ENCODE measurements at regions not wholly inside any gene's neighbourhood (a gene's known extent, or its start where the extent isn't known, plus 50 kb on each side); places are given as distances from the start of the nearest gene placed in this dataset.

- no peak for TF ChIP-seq USF2 (IDR thresholded peaks at IDR 0.05; ENCODE audit: low read depth, low read length)
- TF ChIP-seq SMC3 (IDR thresholded peaks at IDR 0.05; ENCODE audit: low read depth, low read length), result no peak
Measured at GRCh38 chr11:112899235-112900006, 61.8 kb upstream of the NCAM1 start (continued).

GRCh38 chr11:112901924-112902323, 59.3 kb upstream of the NCAM1 start:
- 22% methylated on average over 1 of the region's 4 CpGs; no CpG with 5 or more reads in 1 of the 2 experiments for WGBS, 2 experiments (ENCODE audit: extremely low coverage in 2 of 2, insufficient read length in 1 of 2)
- H2BK5ac ChIP-seq (ENCODE audit: low read depth, low read length, poor library complexity, severe bottlenecking), result no peak overlapping the region
- no peaks in the 10 kb centered on the region for H3K4me1 ChIP-seq (ENCODE audit: control insufficient read depth, insufficient read depth, low read length)
- no peak for DNase-seq
- no peaks in the 10 kb centered on the region for H3K36me3 ChIP-seq (ENCODE audit: control insufficient read depth, insufficient read depth, low read length)
- no peaks in the 10 kb centered on the region for H3K27me3 ChIP-seq (ENCODE audit: control insufficient read depth, insufficient read depth, low read length)
- dilution Hi-C loops (cut with HindIII; ENCODE audit: low sequenced_read_pairs, unreplicated experiment), result no loop called here
- H3K4me3 ChIP-seq (ENCODE audit: insufficient read depth, low read depth, low read length), result no peak overlapping the region
- no peaks in the 10 kb centered on the region for H4K20me1 ChIP-seq (ENCODE audit: insufficient read depth, low read length)
- H4K91ac ChIP-seq (ENCODE audit: insufficient read depth, low read depth, low read length), result no peak overlapping the region
- BruUV-seq (replicated peaks), result no TSS peak
- no peaks in the 10 kb centered on the region for H3K9me1 ChIP-seq (ENCODE audit: insufficient read depth, low read length)
- CTCF ChIA-PET, result no interaction called here
- H4K8ac ChIP-seq (ENCODE audit: low read depth in 2 of 2, low read length in 2 of 2), result no peak overlapping the region
- H3K27ac ChIP-seq (ENCODE audit: insufficient read depth, low read length), result no peak overlapping the region
- H3K9me3 ChIP-seq (ENCODE audit: control insufficient read depth, insufficient read depth, low read length), result 0 out of 2 replicates have a peak, but pooled peaks cover 2% of the 10 kb centered on the region
- ATAC-seq (ENCODE audit: low read depth), result no peak
- no peak overlapping the region for H2AFZ ChIP-seq (replicated peaks; ENCODE audit: low read length, poor library complexity)
- no peak overlapping the region for H2AK9ac ChIP-seq (replicated peaks; ENCODE audit: low read depth, low read length, poor library complexity)
- H3K18ac ChIP-seq (ENCODE audit: low read depth, low read length), result no peak overlapping the region
- no peaks in the 10 kb centered on the region for H3K79me1 ChIP-seq (ENCODE audit: low read depth in 1 of 2, low read length in 2 of 2)
- in situ Hi-C loops (cut with MboI; ENCODE audit: low sequenced_read_pairs), result no loop called here
- intact Hi-C loops (cut with micrococcal nuclease), result no loop called here
- no peak overlapping the region for H3K4me2 ChIP-seq (ENCODE audit: low read depth, low read length)
- H3K56ac ChIP-seq (ENCODE audit: extremely low read depth, insufficient read depth, low read length), result no peak overlapping the region
- H3K23ac ChIP-seq (ENCODE audit: low read depth, low read length), result no peak overlapping the region
- no peak overlapping the region for H3K14ac ChIP-seq (replicated peaks; ENCODE audit: low read depth, low read length)
- POLR2A ChIA-PET (ENCODE audit: unreplicated experiment), result no interaction called here
- H2AK5ac ChIP-seq (ENCODE audit: low read depth, low read length), result no peak overlapping the region
- no peak overlapping the region for H3K4ac ChIP-seq (ENCODE audit: low read depth, low read length)
- H2BK20ac ChIP-seq (ENCODE audit: low read depth, low read length), result no peak overlapping the region
- H3K9ac ChIP-seq (ENCODE audit: low read depth, low read length), result no peak overlapping the region
- TF ChIP-seq BHLHE40 (IDR thresholded peaks at IDR 0.05; ENCODE audit: low read depth, low read length) (no peak), MAFK (IDR thresholded peaks at IDR 0.05; ENCODE audit: low read depth, low read length) (peak; percentile 62)
- H2BK15ac ChIP-seq (ENCODE audit: low read depth, low read length), result no peak overlapping the region
- no peak overlapping the region for H4K5ac ChIP-seq (ENCODE audit: low read depth, low read length)
- H2BK120ac ChIP-seq (ENCODE audit: low read depth, low read length), result no peak overlapping the region
